NT2/D1 (cell line): ENCODE measurements at regions not wholly inside any gene's neighbourhood (a gene's known extent, or its start where the extent isn't known, plus 50 kb on each side); places are given as distances from the start of the nearest gene placed in this dataset.

Source experiments
- YY1 ChIP-seq: IDR thresholded peaks from 2 replicates; pipeline ENCODE4 v1.6.1; 2011; ENCODE audit not compliant: insufficient read length, insufficient read depth
- ZNF274 ChIP-seq: IDR thresholded peaks from 2 replicates; pipeline ENCODE4 v1.6.1; 2011; ENCODE audit warnings: mild to moderate bottlenecking, low read depth, low read length

- TF ChIP-seq YY1 = no peak
- TF ChIP-seq ZNF274 = no peak
These were observed 150.9 kb upstream of the TRIM24 start for GRCh38 chr7:138309186-138309585.
